CD4-positive, alpha-beta T cell (primary cell): ENCODE measurements at regions not wholly inside any gene's neighbourhood (a gene's known extent, or its start where the extent isn't known, plus 50 kb on each side); places are given as distances from the start of the nearest gene placed in this dataset.

ENCODE experiments used
- ATAC-seq: fragments of 200-7000 bp; cut with Tn5 transposase; one replicate; pipeline ENCODE4 v1.10.0; 2022; ENCODE audit warnings: mild to moderate bottlenecking; ENCODE audit not compliant: poor library complexity
- CTCF ChIA-PET: fragments of 350-600 bp; sonication (Branson Sonifier 250); formaldehyde crosslinking; loops from one replicate; lab custom pipeline; 2021; ENCODE audit warnings: antibody characterized with exemption, inconsistent platforms; lab: Charles Lee
- POLR2A ChIA-PET: fragments of 350-600 bp; sonication (Branson Sonifier 250); formaldehyde crosslinking; loops from one replicate; lab custom pipeline; 2021; ENCODE audit warnings: antibody characterized with exemption, inconsistent platforms; lab: Charles Lee
- DNase-seq, 14 experiments: peaks; one replicate each; pipeline ENCODE4 v3.0.0-alpha.2; 2013 to 2020; ENCODE audit warnings: mixed read lengths in 2 of 14
- H3K27ac ChIP-seq, 2 donors: one replicate each; pipeline versions ENCODE4 v1.5.1 to v1.7.0; 2013; ENCODE audit warnings: low read length in 2 of 2, low read depth in 1 of 2, mild to moderate bottlenecking in 1 of 2
- H3K27me3 ChIP-seq, 2 experiments: 1 replicate in 1 of 2; 2 replicates in 1 of 2; pipeline versions ENCODE4 v1.6.1 to v1.7.0; 2013; ENCODE audit warnings: low read length in 2 of 2, control low read depth in 1 of 2, mild to moderate bottlenecking in 1 of 2, moderate library complexity in 1 of 2; ENCODE audit not compliant: insufficient read depth in 2 of 2, control insufficient read depth in 1 of 2
- H3K36me3 ChIP-seq: one replicate; pipeline ENCODE4 v1.6.1; 2013; ENCODE audit warnings: low read length, control low read depth; ENCODE audit not compliant: insufficient read depth
- H3K4me1 ChIP-seq: one replicate; pipeline ENCODE4 v1.6.1; 2013; ENCODE audit warnings: low read length, control low read depth; ENCODE audit not compliant: insufficient read depth
- H3K4me3 ChIP-seq: one replicate; pipeline ENCODE4 v1.5.1; 2013; ENCODE audit warnings: mild to moderate bottlenecking, low read length, moderate library complexity
- H3K9me3 ChIP-seq, 2 experiments: 1 replicate in 1 of 2; 2 replicates in 1 of 2; pipeline versions ENCODE4 v1.6.1 to v1.7.0; 2013; ENCODE audit warnings: low read length in 2 of 2, mild to moderate bottlenecking in 2 of 2, control low read depth in 1 of 2, moderate library complexity in 1 of 2; ENCODE audit not compliant: control insufficient read depth in 1 of 2, insufficient read depth in 1 of 2
- H3K27ac Mint-ChIP-seq: one replicate; pipeline ENCODE4 v1.8.0; 2020; ENCODE audit warnings: mixed read lengths
- H3K27me3 Mint-ChIP-seq: one replicate; pipeline ENCODE4 v1.8.0; 2021; ENCODE audit warnings: mixed read lengths
- H3K36me3 Mint-ChIP-seq: one replicate; pipeline ENCODE4 v1.8.0; 2021; ENCODE audit warnings: low read depth, mixed read lengths
- H3K4me1 Mint-ChIP-seq: one replicate; pipeline ENCODE4 v1.8.0; 2021; ENCODE audit warnings: low read depth, mixed read lengths
- H3K4me3 Mint-ChIP-seq: one replicate; pipeline ENCODE4 v1.8.0; 2020; ENCODE audit warnings: mild to moderate bottlenecking, mixed read lengths
- H3K9me3 Mint-ChIP-seq: one replicate; pipeline ENCODE4 v1.8.0; 2020; ENCODE audit warnings: mixed read lengths
- intact Hi-C, 2 experiments: fragments of 100-400 bp; cut with DNase I in 1 of 2; cut with micrococcal nuclease in 1 of 2; formaldehyde crosslinking; loops; one replicate each; pipeline versions ENCODE4 v1.15.1 to v1.9.0; 2023 to 2025; cut with DNase I, micrococcal nuclease
- TF ChIP-seq, protein P1 (sequence below): fragments of 200-600 bp; IDR thresholded peaks from one replicate; pipeline ENCODE4 v1.8.0; 2022; ENCODE audit warnings: antibody characterized with exemption, mild to moderate bottlenecking

DNA sequence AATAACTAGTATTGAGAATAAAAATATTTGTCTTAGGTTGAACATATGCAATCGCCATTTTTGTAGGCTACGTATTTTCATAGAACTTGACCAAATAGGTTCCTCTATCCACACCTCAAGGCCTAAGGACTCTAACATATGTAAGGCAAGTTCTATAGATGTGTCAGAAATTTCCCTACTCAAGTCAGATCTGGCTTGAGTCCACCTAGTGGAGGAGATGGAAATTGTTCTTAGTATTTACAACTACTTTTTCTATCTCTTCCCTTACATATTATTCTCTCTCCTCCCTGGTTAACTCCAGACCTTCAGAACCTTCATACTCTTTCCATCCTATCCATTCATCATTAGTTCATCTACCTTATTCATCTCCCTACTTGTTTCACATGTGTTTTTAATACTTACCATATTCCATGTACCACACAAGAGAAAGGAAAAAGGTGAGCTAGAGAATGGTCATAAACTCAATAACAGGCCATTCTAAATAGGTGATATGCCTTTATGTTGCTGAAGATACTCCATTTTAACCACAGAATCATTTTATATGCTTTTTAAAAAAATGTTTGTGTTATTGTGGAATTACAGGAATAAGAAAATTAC, 174.5 kb upstream of the HDAC9 start:
- Mint-ChIP-seq H3K27me3 (peaks cover 5% of the 10 kb centered on the region), H3K9me3 (no peaks in the 10 kb centered on the region), H3K4me1 (no peaks in the 10 kb centered on the region), H3K27ac (no peak overlapping the region), H3K36me3 (no peaks in the 10 kb centered on the region), H3K4me3 (no peak overlapping the region)
- DNase-seq: peak in 3 of 14 experiments; percentile 37 to 52 (median 50)
- H3K36me3 ChIP-seq: no peaks in the 10 kb centered on the region
- no peak overlapping the region for H3K27ac ChIP-seq
- TF ChIP-seq, protein P1, sequence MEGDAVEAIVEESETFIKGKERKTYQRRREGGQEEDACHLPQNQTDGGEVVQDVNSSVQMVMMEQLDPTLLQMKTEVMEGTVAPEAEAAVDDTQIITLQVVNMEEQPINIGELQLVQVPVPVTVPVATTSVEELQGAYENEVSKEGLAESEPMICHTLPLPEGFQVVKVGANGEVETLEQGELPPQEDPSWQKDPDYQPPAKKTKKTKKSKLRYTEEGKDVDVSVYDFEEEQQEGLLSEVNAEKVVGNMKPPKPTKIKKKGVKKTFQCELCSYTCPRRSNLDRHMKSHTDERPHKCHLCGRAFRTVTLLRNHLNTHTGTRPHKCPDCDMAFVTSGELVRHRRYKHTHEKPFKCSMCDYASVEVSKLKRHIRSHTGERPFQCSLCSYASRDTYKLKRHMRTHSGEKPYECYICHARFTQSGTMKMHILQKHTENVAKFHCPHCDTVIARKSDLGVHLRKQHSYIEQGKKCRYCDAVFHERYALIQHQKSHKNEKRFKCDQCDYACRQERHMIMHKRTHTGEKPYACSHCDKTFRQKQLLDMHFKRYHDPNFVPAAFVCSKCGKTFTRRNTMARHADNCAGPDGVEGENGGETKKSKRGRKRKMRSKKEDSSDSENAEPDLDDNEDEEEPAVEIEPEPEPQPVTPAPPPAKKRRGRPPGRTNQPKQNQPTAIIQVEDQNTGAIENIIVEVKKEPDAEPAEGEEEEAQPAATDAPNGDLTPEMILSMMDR: peak; percentile 49
- intact Hi-C loops: no loop called here
- H3K9me3 ChIP-seq: no peaks in the 10 kb centered on the region
- POLR2A ChIA-PET: no interaction called here
- H3K4me1 ChIP-seq: no peaks in the 10 kb centered on the region
- CTCF ChIA-PET: no interaction called here
- no peaks in the 10 kb centered on the region for H3K27me3 ChIP-seq
- ATAC-seq: peak; percentile 34
- no peak overlapping the region for H3K4me3 ChIP-seq

DNA sequence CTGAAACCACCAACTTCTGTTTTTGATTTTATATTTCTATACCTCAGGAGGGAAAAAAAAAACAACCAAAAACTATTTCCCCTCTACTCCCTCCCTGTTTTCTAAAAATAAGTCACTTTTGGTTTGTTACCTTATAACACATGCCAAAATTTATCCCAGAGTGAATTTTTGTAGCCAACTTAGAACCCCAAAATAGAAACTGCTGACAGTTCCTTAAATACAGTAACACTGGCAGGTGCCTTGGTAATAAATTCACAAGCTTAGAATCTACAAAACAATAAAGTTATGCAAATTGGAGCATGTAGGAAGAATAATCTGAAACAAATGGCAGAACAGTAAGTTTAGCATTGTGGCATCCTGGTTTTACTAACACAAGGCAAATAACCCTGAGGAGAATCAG, 165.0 kb upstream of the HDAC9 start:
- no peaks in the 10 kb centered on the region for H3K36me3 ChIP-seq
- intact Hi-C loops: no loop called here
- peaks cover 0 to 5% of the 10 kb centered on the region in 2 experiments for H3K27me3 ChIP-seq
- ChIA-PET CTCF (no interaction called here), POLR2A (no interaction called here)
- no peak overlapping the region for H3K27ac ChIP-seq
- no peaks in the 10 kb centered on the region for H3K4me1 Mint-ChIP-seq
- no peak for DNase-seq
- H3K27ac Mint-ChIP-seq: no peak overlapping the region
- TF ChIP-seq, protein P1: no peak
- no peak overlapping the region for H3K4me3 Mint-ChIP-seq
- no peak overlapping the region for H3K4me3 ChIP-seq
- peaks cover 12% of the 10 kb centered on the region for H3K27me3 Mint-ChIP-seq
- H3K9me3 ChIP-seq: no peaks in the 10 kb centered on the region
- H3K9me3 Mint-ChIP-seq: no peaks in the 10 kb centered on the region
- no peak for ATAC-seq
- H3K36me3 Mint-ChIP-seq: no peaks in the 10 kb centered on the region
- H3K4me1 ChIP-seq: no peaks in the 10 kb centered on the region

DNA sequence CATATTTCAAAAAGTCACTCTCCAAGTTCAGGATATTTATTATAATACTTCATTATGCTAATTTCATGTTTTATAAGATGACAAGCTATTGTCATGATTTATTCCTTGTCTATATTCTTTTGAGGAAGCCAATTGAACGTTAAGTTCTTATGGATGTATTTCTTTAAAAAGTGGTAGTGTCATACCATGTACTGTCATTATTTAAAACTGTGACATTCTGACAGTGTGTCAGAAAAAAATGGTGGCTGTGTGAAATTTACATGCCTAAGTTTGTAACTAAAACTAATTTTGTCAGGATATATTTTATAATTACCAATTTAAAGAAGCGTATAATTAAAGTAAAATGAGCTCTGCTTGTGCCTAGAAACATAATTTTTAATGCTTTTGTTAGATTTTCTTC, 158.9 kb upstream of the HDAC9 start:
- no peaks in the 10 kb centered on the region for H3K4me1 Mint-ChIP-seq
- Histone ChIP-seq H3K36me3 (no peaks in the 10 kb centered on the region), H3K27me3 (no peaks in the 10 kb centered on the region), H3K4me3 (no peak overlapping the region), H3K4me1 (no peaks in the 10 kb centered on the region), H3K9me3 (no peaks in the 10 kb centered on the region), H3K27ac (no peak overlapping the region)
- H3K27me3 Mint-ChIP-seq: no peaks in the 10 kb centered on the region
- no peak overlapping the region for H3K4me3 Mint-ChIP-seq
- TF ChIP-seq, protein P1: no peak
- H3K27ac Mint-ChIP-seq: no peak overlapping the region
- DNase-seq: no peak
- CTCF ChIA-PET: no interaction called here
- peaks cover 4% of the 10 kb centered on the region for H3K9me3 Mint-ChIP-seq
- intact Hi-C loops: no loop called here
- no peak for ATAC-seq
- no peaks in the 10 kb centered on the region for H3K36me3 Mint-ChIP-seq
- POLR2A ChIA-PET: no interaction called here
